H1 (cell line): ENCODE measurements at regions not wholly inside any gene's neighbourhood (a gene's known extent, or its start where the extent isn't known, plus 50 kb on each side); places are given as distances from the start of the nearest gene placed in this dataset.

ENCODE experiments used
- CTCF ChIA-PET: fragments of 300-600 bp; sonication (Branson Sonifier 250); formaldehyde crosslinking; loops from one replicate; lab custom pipeline; 2021; ENCODE audit not compliant: partially characterized antibody; lab: Charles Lee
- POLR2A ChIA-PET: fragments of 300-600 bp; sonication (Branson Sonifier 250); formaldehyde crosslinking; loops from one replicate; lab custom pipeline; 2021; ENCODE audit warnings: inconsistent platforms; ENCODE audit not compliant: partially characterized antibody; lab: Charles Lee
- DNase-seq, 2 experiments: peaks; one replicate each; pipeline versions ENCODE4 v3.0.0 to v3.0.0-alpha.2; 2010 to 2022; ENCODE audit warnings: low spot score in 2 of 2, low read depth in 1 of 2, mixed read lengths in 1 of 2
- FAIRE-seq: peaks from 2 replicates; lab custom pipeline; 2011; peaks lifted over from hg19 to GRCh38; lab: Jason Lieb, UNC
- H2AFZ ChIP-seq: 2 replicates; pipeline ENCODE4 v1.8.1; 2012; ENCODE audit warnings: low read length, inconsistent platforms
- H2AK5ac ChIP-seq: 2 replicates; pipeline ENCODE4 v1.6.1; 2013; ENCODE audit warnings: low read depth, low read length
- H2BK120ac ChIP-seq: replicated peaks from 2 replicates; pipeline ENCODE3; 2013; ENCODE audit warnings: low read depth, low read length, inconsistent platforms
- H2BK12ac ChIP-seq: 2 replicates; pipeline ENCODE4 v1.6.1; 2013; ENCODE audit warnings: low read depth, low read length
- H2BK15ac ChIP-seq: 2 replicates; pipeline ENCODE4 v1.6.1; 2013; ENCODE audit warnings: low read length
- H2BK20ac ChIP-seq: 2 replicates; pipeline ENCODE4 v1.6.1; 2013; ENCODE audit warnings: low read length
- H2BK5ac ChIP-seq: 2 replicates; pipeline ENCODE4 v1.6.1; 2013; ENCODE audit warnings: low read depth, low read length
- H3K14ac ChIP-seq: 2 replicates; pipeline ENCODE4 v1.6.1; 2013; ENCODE audit warnings: inconsistent platforms; ENCODE audit not compliant: insufficient read length
- H3K18ac ChIP-seq: 2 replicates; pipeline ENCODE4 v1.6.1; 2013; ENCODE audit warnings: low read length; ENCODE audit errors: extremely low read depth
- H3K23ac ChIP-seq: 2 replicates; pipeline ENCODE4 v1.6.1; 2013; ENCODE audit warnings: inconsistent platforms; ENCODE audit not compliant: insufficient read length
- H3K23me2 ChIP-seq: 2 replicates; pipeline ENCODE4 v1.6.1; 2013; ENCODE audit warnings: low read depth, low read length
- H3K27ac ChIP-seq: 2 replicates; pipeline ENCODE4 v1.6.1; 2011; ENCODE audit warnings: low read depth, low read length, inconsistent platforms
- H3K27me3 ChIP-seq, 4 experiments: replicated peaks in 1 of 4; 1 replicate in 1 of 4; 2 replicates in 3 of 4; pipeline versions ENCODE4 v1.6.1 to v1.8.1; 2011 to 2013; ENCODE audit warnings: low read length in 3 of 4, mild to moderate bottlenecking in 3 of 4, inconsistent platforms in 2 of 4, mixed read lengths in 2 of 4, moderate library complexity in 1 of 4; ENCODE audit not compliant: control insufficient read depth in 3 of 4, insufficient read depth in 3 of 4; ENCODE audit errors: extremely low read depth in 1 of 4
- H3K36me3 ChIP-seq, 4 experiments: 2 replicates each; pipeline versions ENCODE4 v1.6.1 to v1.8.1; 2011 to 2013; ENCODE audit warnings: mild to moderate bottlenecking in 4 of 4, low read length in 3 of 4, moderate library complexity in 2 of 4, control low read depth in 1 of 4, inconsistent platforms in 1 of 4; ENCODE audit not compliant: insufficient read depth in 4 of 4, control insufficient read depth in 2 of 4
- H3K4ac ChIP-seq: replicated peaks from 2 replicates; pipeline ENCODE3; 2013; ENCODE audit warnings: low read length, low read depth, mixed read lengths, inconsistent platforms; ENCODE audit not compliant: insufficient read length
- H3K4me1 ChIP-seq, 4 experiments: replicated peaks in 1 of 4; 1 replicate in 1 of 4; 2 replicates in 3 of 4; pipeline versions ENCODE4 v1.6.1 to v1.8.1; 2011 to 2013; ENCODE audit warnings: low read length in 3 of 4, inconsistent platforms in 2 of 4, mixed read lengths in 1 of 4; ENCODE audit not compliant: insufficient read depth in 4 of 4, control insufficient read depth in 3 of 4
- H3K4me2 ChIP-seq, 2 experiments: 2 replicates each; pipeline versions ENCODE4 v1.6.1 to v1.8.1; 2011 to 2013; ENCODE audit warnings: low read depth in 2 of 2, low read length in 2 of 2, control low read depth in 1 of 2, inconsistent platforms in 1 of 2, mild to moderate bottlenecking in 1 of 2; ENCODE audit not compliant: insufficient read depth in 1 of 2
- H3K4me3 ChIP-seq, 4 experiments: fragments of 200-600, 300-600 bp in 1 of 4; sonication (generic), shearing (Covaris generic), sonication (Bioruptor Twin) in 1 of 4; 2 replicates each; pipeline versions ENCODE4 v1.5.1 to v1.8.1; 2011 to 2016; ENCODE audit warnings: low read length in 4 of 4, low read depth in 3 of 4, control low read depth in 2 of 4, inconsistent platforms in 2 of 4, mild to moderate bottlenecking in 2 of 4, mixed read lengths in 1 of 4, moderate library complexity in 1 of 4; ENCODE audit not compliant: insufficient read depth in 2 of 4; ENCODE audit errors: extremely low read depth in 1 of 4
- H3K56ac ChIP-seq: replicated peaks from 2 replicates; pipeline ENCODE3; 2013; ENCODE audit warnings: low read depth, mild to moderate bottlenecking, mixed read lengths, low read length, inconsistent platforms; ENCODE audit not compliant: insufficient read length
- H3K79me1 ChIP-seq: 2 replicates; pipeline ENCODE4 v1.6.1; 2013; ENCODE audit warnings: low read depth, low read length, control low read depth
- H3K79me2 ChIP-seq, 2 experiments: 2 replicates each; pipeline versions ENCODE4 v1.6.1 to v1.8.1; 2012 to 2013; ENCODE audit warnings: low read length in 2 of 2, mild to moderate bottlenecking in 2 of 2, inconsistent platforms in 1 of 2; ENCODE audit not compliant: insufficient read depth in 2 of 2, control insufficient read depth in 1 of 2
- H3K9ac ChIP-seq, 4 experiments: replicated peaks in 1 of 4; 1 replicate in 1 of 4; 2 replicates in 3 of 4; pipeline versions ENCODE4 v1.6.1 to v1.8.1; 2011 to 2013; ENCODE audit warnings: low read depth in 3 of 4, low read length in 3 of 4, control low read depth in 2 of 4, mild to moderate bottlenecking in 2 of 4, moderate library complexity in 2 of 4, inconsistent platforms in 1 of 4; ENCODE audit errors: extremely low read depth in 1 of 4
- H3K9me3 ChIP-seq, 2 experiments: 2 replicates each; pipeline versions ENCODE4 v1.6.1 to v1.8.1; 2012 to 2013; ENCODE audit warnings: mild to moderate bottlenecking in 2 of 2, moderate library complexity in 2 of 2, control low read depth in 1 of 2, inconsistent platforms in 1 of 2, low read depth in 1 of 2, low read length in 1 of 2, mixed read lengths in 1 of 2; ENCODE audit not compliant: insufficient read depth in 2 of 2
- H4K20me1 ChIP-seq, 2 experiments: replicated peaks in 1 of 2; 2 replicates each; pipeline versions ENCODE3 to v1.8.1; 2011 to 2013; ENCODE audit warnings: inconsistent platforms in 2 of 2, low read length in 2 of 2, mild to moderate bottlenecking in 1 of 2; ENCODE audit not compliant: insufficient read depth in 2 of 2, control insufficient read depth in 1 of 2
- H4K5ac ChIP-seq: 2 replicates; pipeline ENCODE4 v1.6.1; 2013; ENCODE audit warnings: low read length, low read depth, mixed read lengths, inconsistent platforms; ENCODE audit not compliant: insufficient read length
- H4K8ac ChIP-seq: 2 replicates; pipeline ENCODE4 v1.8.0; 2013; ENCODE audit warnings: mild to moderate bottlenecking, moderate library complexity, low read length, inconsistent platforms; ENCODE audit not compliant: insufficient read depth; ENCODE audit errors: extremely low read depth
- H4K91ac ChIP-seq: replicated peaks from 2 replicates; pipeline ENCODE3; 2013; ENCODE audit warnings: low read length, mixed read lengths, inconsistent platforms; ENCODE audit not compliant: insufficient read length
- BCL11A ChIP-seq, 2 experiments: IDR thresholded peaks; one replicate each; pipeline ENCODE4 v1.6.1; 2011; ENCODE audit warnings: low read depth in 2 of 2, low read length in 2 of 2, mild to moderate bottlenecking in 2 of 2
- CBX5 ChIP-seq: fragments of 300-800, 300-1000 bp; sonication (generic); IDR thresholded peaks from 2 replicates; pipeline ENCODE4 v1.7.1; 2016; ENCODE audit warnings: antibody characterized with exemption, low read length, low read depth
- CTBP2 ChIP-seq: IDR thresholded peaks from 2 replicates; pipeline ENCODE4 v1.7.0; 2011; ENCODE audit warnings: borderline replicate concordance, mild to moderate bottlenecking, moderate library complexity, mixed read lengths, low read length; ENCODE audit not compliant: insufficient read depth, insufficient read length
- CTCF ChIP-seq, 3 experiments: IDR thresholded peaks; 1 replicate in 2 of 3; 2 replicates in 1 of 3; pipeline versions ENCODE4 v1.5.1 to v1.6.1; 2011; ENCODE audit warnings: low read length in 3 of 3, mild to moderate bottlenecking in 3 of 3, inconsistent platforms in 2 of 3, low read depth in 1 of 3, moderate library complexity in 1 of 3; ENCODE audit not compliant: insufficient read depth in 1 of 3; ENCODE audit errors: control extremely low read depth in 1 of 3
- EGR1 ChIP-seq: IDR thresholded peaks from 2 replicates; pipeline ENCODE4 v1.6.1; 2011; ENCODE audit warnings: low read depth, low read length, borderline replicate concordance
- EZH2 ChIP-seq: fragments of 200-600 bp; sonication (generic); IDR thresholded peaks from 2 replicates; pipeline ENCODE4 v1.7.1; 2012; ENCODE audit warnings: low read depth, mild to moderate bottlenecking, moderate library complexity, low read length, inconsistent platforms; ENCODE audit not compliant: severe bottlenecking
- HDAC2 ChIP-seq, 2 experiments: fragments of 300-600 bp in 1 of 2; sonication (generic) in 1 of 2; IDR thresholded peaks; 2 replicates each; pipeline ENCODE4 v1.6.1; 2011 to 2012; ENCODE audit warnings: low read depth in 2 of 2, low read length in 2 of 2, mild to moderate bottlenecking in 2 of 2, moderate library complexity in 2 of 2, borderline replicate concordance in 1 of 2, inconsistent platforms in 1 of 2
- JUN ChIP-seq: IDR thresholded peaks from 2 replicates; pipeline ENCODE4 v1.6.1; 2011; ENCODE audit warnings: low read depth, mild to moderate bottlenecking, improper control_type of control experiment, low read length
- SIX5 ChIP-seq: IDR thresholded peaks from 2 replicates; pipeline ENCODE4 v1.6.1; 2011; ENCODE audit warnings: mild to moderate bottlenecking, low read depth, low read length
- TAF1 ChIP-seq: IDR thresholded peaks from 2 replicates; pipeline ENCODE4 v1.6.1; 2011; ENCODE audit warnings: mild to moderate bottlenecking, low read depth, low read length
- TBP ChIP-seq: IDR thresholded peaks from 2 replicates; pipeline ENCODE4 v1.6.1; 2011; ENCODE audit warnings: low read depth, low read length, improper control_type of control experiment
- WGBS, 2 experiments: shearing (Covaris generic) in 1 of 2; methylation state at CpG; one replicate each; pipeline versions ENCODE4 v1.1.6 to v1.1.7; 2013 to 2015; ENCODE audit warnings: low lambda C conversion rate in 2 of 2, mixed read lengths in 2 of 2, inconsistent platforms in 1 of 2, low coverage in 1 of 2, missing lambda C conversion rate in 1 of 2; ENCODE audit not compliant: insufficient replicate concordance in 2 of 2, insufficient coverage in 1 of 2, insufficient read length in 1 of 2; ENCODE audit errors: extremely low coverage in 1 of 2, missing lambda C conversion rate in 1 of 2; 5-methylcytosine and 5-hydroxymethylcytosine counted together

- Histone ChIP-seq H2BK20ac (no peak overlapping the region), H3K4me2 (no peak overlapping the region), H2AFZ (no peak overlapping the region), H3K79me1 (no peaks in the 10 kb centered on the region), H2BK12ac (no peak overlapping the region), H2BK5ac (no peak overlapping the region), H3K9me3 (no peaks in the 10 kb centered on the region), H3K14ac (no peak overlapping the region), H4K91ac (no peak overlapping the region), H2AK5ac (no peak overlapping the region), H3K27me3 (no peaks in the 10 kb centered on the region), H3K18ac (no peak overlapping the region), H4K5ac (no peak overlapping the region), H3K27ac (no peak overlapping the region), H3K4me3 (no peak overlapping the region), H4K20me1 (no peaks in the 10 kb centered on the region), H4K8ac (no peak overlapping the region), H3K9ac (no peak overlapping the region), H3K56ac (no peak overlapping the region), H3K4me1 (no peaks in the 10 kb centered on the region), H3K4ac (no peak overlapping the region), H3K23ac (no peak overlapping the region), H3K79me2 (no peaks in the 10 kb centered on the region), H3K36me3 (no peaks in the 10 kb centered on the region), H3K23me2 (no peaks in the 10 kb centered on the region), H2BK15ac (no peak overlapping the region), H2BK120ac (no peak overlapping the region)
- TF ChIP-seq CBX5 (no peak), CTCF (IDR thresholded peaks at IDR 0.05; ENCODE audit: control extremely low read depth in 1 of 3, insufficient read depth in 1 of 3, low read depth in 1 of 3, low read length in 3 of 3) (no peak), EZH2 (no peak), EGR1 (no peak), TBP (no peak), TAF1 (no peak), CTBP2 (no peak), SIX5 (no peak), BCL11A (IDR thresholded peaks at IDR 0.05; ENCODE audit: low read depth in 2 of 2, low read length in 2 of 2) (no peak), JUN (no peak), HDAC2 (IDR thresholded peaks at IDR 0.05; ENCODE audit: borderline replicate concordance in 1 of 2, low read depth in 2 of 2, low read length in 2 of 2) (no peak)
- ChIA-PET CTCF (interaction anchor here (0.6 to 1.4 kb wide), 5 partner anchors 10 to 348 kb away, joined by 3 read pairs; no protein-coding TSS in a partner anchor), POLR2A (no interaction called here)
- 91% methylated on average over 2 of the region's 2 CpGs; no CpG with 5 or more reads in 1 of the 2 experiments for WGBS, 2 experiments
- DNase-seq (no peak), FAIRE-seq (no peak)
These were observed 73.0 kb downstream of the FAM43A start for GRCh38 chr3:194758716-194759115.
